GM18519 (cell line): ENCODE measurements at regions not wholly inside any gene's neighbourhood (a gene's known extent, or its start where the extent isn't known, plus 50 kb on each side); places are given as distances from the start of the nearest gene placed in this dataset.

Source experiments
- ATAC-seq: cut with Tn5 transposase; IDR thresholded peaks from one replicate; pipeline ENCODE4 v1.9.1; 2021; ENCODE audit warnings: mild to moderate bottlenecking, moderate library complexity; ENCODE audit not compliant: unreplicated experiment, low FRiP score

- ATAC-seq: no peak
Observed at GRCh38 chr18:60319129-60319528, 53.4 kb downstream of the MC4R start.

GRCh38 chr18:60311676-60312360 is 60.8 kb downstream of the MC4R start:
- ATAC-seq: no peak

GRCh38 chr18:60295674-60296073 is 76.9 kb downstream of the MC4R start:
- ATAC-seq: no peak

DNA sequence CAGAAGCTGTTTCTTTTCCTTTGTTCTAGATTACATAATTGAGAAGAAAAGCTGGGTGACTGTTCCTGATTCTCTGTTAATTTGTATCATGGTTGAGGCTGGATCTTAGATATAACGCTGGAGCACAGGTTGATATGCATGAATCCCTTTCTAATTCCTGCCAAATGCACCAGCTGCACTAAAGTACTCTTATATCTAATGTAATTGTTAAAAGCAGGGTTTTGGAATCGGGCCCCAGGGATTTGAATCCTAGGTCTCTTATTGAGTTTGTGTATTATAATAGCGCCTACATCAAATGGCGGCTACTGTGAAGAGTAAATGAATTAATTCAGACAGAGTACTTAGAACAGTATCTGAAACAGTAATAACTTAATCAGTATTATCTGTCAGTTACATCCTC is 80.4 kb downstream of the MC4R start:
- ATAC-seq: no peak

DNA sequence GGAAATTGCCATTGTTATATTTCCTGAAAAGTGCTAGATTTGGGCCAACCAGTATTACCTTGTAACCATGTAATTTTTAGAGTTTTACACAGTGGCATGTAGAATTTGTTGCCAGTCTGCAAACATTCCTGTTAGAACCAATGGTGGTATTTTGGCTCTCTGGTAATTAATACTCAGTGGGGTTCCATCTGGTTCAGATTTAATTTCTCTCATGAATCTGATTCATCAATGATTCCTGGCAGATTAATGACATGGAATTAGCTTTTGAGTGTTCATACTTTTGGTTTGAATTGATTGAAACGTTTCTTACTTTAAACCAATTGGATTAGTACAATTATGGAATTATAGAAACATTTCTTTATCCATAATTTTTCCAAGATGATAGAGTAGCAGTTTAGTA is 93.2 kb downstream of the MC4R start:
- ATAC-seq: no peak

DNA sequence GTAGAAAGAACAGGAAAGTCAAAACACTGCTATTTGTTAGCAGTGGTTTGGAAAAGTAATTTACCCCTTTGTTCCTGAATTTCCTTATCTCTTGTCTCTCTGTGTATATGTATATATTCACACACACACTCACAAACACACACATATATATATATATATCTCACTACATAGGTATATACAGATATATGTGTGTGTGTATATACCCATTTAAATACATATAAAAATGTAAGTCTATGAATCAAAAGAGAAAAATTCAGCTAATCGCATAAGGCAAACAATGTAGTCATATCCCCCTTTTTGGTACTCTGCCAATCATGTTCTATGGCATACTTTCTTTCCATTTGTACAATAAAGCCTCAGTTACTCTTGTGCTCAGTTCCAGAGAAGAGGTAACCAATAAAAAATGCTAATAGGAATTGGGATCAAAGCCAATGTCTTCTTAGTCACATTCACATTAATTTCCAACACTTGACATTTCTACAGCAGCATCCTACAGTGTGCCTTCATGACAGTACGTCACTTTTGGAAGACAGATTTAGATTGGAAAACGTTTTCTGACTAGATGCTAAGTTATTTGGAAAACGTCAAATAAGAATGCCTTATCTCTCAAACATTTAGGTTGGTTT is 94.6 kb downstream of the MC4R start:
- no peak for ATAC-seq

DNA sequence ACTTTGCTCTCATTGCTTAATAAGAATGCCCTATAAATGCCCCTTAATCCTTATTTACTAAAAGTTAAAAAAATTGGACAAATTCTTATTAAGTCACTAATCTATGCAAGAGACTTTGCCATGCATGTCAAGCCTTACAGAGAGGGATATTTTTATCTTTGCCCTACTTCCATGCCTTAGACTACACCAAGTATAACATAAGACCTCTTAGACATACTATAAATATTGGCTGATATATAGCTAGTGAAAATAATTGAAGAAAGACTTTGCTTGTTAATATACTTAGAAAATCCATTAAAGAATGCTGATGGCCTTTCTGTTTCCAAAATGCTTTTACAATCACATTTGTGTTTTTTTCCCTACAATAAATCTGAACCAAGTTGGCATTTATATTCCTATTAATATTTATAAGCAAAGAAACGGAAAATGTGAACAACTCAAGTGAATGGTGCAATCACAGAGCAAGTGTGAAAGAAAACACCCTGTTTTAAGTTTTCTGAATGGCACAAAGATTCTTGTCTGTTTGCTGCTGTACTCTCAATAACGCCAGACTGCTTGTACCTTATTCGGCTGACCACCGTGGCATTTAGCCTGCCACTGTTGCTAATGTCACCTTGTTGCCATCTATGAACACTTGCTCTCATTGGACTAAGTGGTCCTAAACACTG is 105.0 kb downstream of the MC4R start:
- ATAC-seq: no peak

DNA sequence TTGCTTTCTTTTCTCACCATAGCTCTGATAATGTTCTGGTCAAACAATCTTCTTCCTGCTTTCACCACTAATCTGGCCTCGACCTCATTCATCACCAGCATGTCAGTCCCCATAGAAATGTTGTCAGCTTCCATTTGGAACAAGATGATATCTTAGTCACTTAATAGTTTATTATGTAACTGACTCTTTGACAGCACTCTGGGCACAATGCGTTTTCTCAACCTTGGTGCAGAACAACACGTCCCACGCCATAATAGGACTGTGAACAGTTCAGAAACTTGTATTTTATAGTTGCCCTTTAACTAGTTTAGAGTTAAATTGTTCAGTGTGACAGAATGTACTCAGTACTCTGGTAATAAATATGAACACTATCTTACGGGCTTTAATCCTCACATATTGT is 106.0 kb downstream of the MC4R start:
- no peak for ATAC-seq

GRCh38 chr18:60259052-60259681 is 113.4 kb downstream of the MC4R start:
- no peak for ATAC-seq

GRCh38 chr18:60249388-60249787 is 123.2 kb downstream of the MC4R start:
- ATAC-seq: no peak

DNA sequence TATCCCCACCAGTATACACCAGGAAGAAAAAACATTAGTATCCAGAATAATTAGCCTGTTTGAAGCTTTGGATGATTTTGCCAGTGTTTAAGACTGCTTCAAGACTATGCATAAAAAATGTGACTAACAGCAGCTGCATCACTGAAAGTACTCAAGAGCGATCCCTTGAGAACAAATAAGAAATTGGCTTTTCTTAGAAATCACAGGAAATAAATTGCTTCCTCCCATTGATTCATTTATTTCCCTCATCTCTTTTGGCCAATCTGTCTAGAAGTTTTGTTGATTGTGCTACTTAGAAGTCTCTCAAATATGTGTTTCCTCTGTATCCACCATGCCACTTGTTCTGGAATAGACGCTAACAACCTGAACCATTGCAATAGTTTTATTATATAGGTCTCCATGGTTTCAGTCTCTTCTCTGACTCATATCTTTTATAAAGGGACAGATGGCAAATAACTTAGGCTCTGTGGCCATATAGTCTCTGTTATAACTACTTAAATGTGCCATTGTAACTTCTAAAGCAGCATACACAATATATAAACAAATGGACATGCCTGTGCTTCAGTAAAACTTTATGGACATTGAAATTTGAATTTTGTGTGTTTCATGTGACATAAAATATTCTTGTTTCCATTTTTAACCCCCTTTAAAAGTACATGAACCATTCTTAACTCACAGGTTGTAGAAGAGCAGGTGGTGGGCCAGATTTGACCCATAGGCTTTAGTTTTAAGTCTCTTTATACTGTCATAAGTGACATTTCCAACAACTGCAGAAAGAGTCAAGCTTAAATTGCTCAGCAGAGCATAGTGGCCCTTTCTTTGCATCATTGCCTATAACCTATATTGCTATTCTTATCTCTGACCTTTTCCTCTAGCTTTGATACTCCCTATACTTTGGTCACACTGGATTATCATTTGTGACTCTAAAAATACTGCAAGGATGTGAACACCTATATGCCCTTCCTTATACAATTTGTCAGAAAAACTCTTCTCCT is 123.9 kb downstream of the MC4R start:
- no peak for ATAC-seq

DNA sequence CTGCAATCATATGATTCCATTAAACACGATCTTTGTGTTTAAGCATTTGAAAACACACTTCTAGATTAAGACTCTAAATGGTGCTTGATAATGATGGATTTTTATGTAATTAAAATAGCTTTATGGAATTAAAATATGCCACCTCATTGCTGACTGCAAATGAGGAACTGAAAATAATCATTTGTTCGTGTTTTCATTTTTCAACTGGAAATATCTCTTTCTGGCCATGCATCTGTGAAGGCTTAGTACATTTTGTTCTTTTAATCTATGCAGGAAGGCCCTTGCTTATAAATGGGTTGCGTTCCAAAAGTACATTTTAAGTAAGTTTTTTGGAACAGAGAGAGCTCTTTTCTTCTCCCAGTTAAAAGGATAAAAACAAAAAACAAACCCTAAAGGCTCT is 125.5 kb downstream of the MC4R start:
- peak; percentile 73 for ATAC-seq

DNA sequence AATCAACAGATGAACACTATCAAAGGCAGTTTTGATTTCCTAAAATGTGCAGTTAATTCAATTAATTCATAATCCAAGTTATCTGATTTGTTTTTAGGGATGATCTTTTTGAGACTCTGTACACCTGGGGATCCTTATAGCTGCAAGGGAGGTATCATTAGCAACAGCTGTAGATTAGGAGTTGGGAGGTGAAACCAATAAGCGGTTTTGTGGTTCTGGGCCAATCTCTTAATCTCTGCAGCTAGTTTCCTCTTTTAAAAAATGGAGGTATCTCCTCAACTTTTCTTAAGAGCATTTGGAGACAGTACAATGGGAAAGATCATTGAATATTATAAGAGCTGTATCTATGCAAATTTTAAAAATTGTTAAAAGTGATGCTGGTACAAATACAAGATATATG is 126.0 kb downstream of the MC4R start:
- ATAC-seq: peak; percentile 63

- no peak for ATAC-seq
Observed at GRCh38 chr18:60245096-60245495, 127.5 kb downstream of the MC4R start.

- ATAC-seq: peak; percentile 88
Observed at GRCh38 chr18:60239024-60239710, 133.4 kb downstream of the MC4R start.

- no peak for ATAC-seq
Observed at GRCh38 chr18:60235164-60235563, 137.4 kb downstream of the MC4R start.

GRCh38 chr18:60232541-60232940 is 140.0 kb downstream of the MC4R start:
- ATAC-seq: peak; percentile 46

GRCh38 chr18:60228609-60229595 is 143.7 kb downstream of the MC4R start:
- ATAC-seq: no peak

GRCh38 chr18:60215432-60215831 is 157.1 kb downstream of the MC4R start:
- no peak for ATAC-seq
